Ishikawa (cell line): ENCODE measurements at regions not wholly inside any gene's neighbourhood (a gene's known extent, or its start where the extent isn't known, plus 50 kb on each side); places are given as distances from the start of the nearest gene placed in this dataset.

ENCODE experiments used
- CREB1 ChIP-seq: IDR thresholded peaks from 2 replicates; pipeline ENCODE4 v1.6.1; 2012; ENCODE audit warnings: low read depth
- EP300 ChIP-seq: IDR thresholded peaks from 2 replicates; pipeline ENCODE4 v1.6.1; 2012; ENCODE audit warnings: borderline replicate concordance
- NFIC ChIP-seq: IDR thresholded peaks from 2 replicates; pipeline ENCODE4 v1.6.1; 2012
- RAD21 ChIP-seq: IDR thresholded peaks from 2 replicates; pipeline ENCODE4 v1.6.1; 2012; ENCODE audit warnings: low read depth
- TAF1 ChIP-seq: IDR thresholded peaks from 2 replicates; pipeline ENCODE4 v1.6.1; 2012; ENCODE audit warnings: low read depth, mild to moderate bottlenecking
- YY1 ChIP-seq: IDR thresholded peaks from 2 replicates; pipeline ENCODE4 v1.6.1; 2012; ENCODE audit warnings: low read depth
- ZBTB7A ChIP-seq: IDR thresholded peaks from 2 replicates; pipeline ENCODE4 v1.6.1; 2012; ENCODE audit warnings: low read depth
- TF ChIP-seq, protein P1 (sequence below): IDR thresholded peaks from 2 replicates; pipeline ENCODE4 v1.6.1; 2012
- TF ChIP-seq, protein P2 (sequence below): IDR thresholded peaks from 2 replicates; pipeline ENCODE4 v1.6.1; 2012
- TF ChIP-seq, protein P3 (sequence below): IDR thresholded peaks from 2 replicates; pipeline ENCODE4 v1.6.1; 2012; ENCODE audit warnings: low read depth, mild to moderate bottlenecking

DNA sequence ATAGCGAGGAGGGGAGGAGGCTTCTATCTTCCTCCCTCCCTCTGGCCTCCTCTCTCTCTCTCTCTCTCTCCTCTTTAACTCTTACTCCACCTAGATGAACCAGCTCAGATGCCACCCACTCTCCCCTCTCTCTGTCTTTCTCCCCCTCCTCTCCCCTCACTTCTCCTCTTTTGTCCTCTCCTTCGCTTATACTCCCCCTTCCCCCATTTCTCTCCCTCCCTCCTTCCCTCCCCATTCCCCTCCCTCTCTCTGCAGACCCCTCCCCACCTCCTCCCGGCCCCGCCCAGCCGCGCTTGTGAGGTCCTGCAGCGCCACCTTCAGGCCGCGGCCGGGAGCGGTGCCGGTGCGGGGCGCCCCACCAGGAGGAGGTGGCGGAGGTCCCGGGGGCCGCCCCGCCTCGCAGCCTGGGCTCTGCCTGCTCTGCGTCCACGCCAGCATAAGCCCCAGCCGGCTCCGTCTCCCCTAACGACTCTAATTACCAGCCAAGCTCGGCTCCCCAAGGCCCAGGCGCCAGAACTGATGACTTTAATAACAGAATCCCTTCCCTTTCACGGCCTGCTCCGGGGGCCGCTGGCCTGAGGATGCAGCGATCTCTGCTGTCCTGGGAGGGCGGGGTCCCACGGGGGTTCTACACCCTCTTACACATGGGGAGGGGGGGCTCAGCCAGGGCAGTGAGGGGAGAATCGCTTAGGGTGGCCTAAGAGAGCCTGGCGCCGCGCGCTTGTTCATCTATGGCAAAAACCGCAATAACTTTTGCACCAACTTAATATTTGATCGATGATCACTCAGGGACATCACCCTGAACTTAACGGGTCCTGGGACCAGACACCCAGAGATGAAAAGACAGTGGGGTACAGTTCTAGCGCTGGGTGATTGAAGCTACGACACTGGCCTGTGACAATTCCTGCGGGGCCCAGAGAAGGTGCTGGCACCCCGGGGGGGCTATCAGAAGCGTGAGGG is 637.3 kb downstream of the MATN1 start:
- TF ChIP-seq, protein P1, sequence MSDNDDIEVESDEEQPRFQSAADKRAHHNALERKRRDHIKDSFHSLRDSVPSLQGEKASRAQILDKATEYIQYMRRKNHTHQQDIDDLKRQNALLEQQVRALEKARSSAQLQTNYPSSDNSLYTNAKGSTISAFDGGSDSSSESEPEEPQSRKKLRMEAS = no peak
- TF ChIP-seq NFIC = no peak
- TF ChIP-seq, protein P2, sequence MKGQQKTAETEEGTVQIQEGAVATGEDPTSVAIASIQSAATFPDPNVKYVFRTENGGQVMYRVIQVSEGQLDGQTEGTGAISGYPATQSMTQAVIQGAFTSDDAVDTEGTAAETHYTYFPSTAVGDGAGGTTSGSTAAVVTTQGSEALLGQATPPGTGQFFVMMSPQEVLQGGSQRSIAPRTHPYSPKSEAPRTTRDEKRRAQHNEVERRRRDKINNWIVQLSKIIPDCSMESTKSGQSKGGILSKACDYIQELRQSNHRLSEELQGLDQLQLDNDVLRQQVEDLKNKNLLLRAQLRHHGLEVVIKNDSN = no peak
- no peak for TF ChIP-seq CREB1
- no peak for TF ChIP-seq YY1
- TF ChIP-seq TAF1 = no peak
- TF ChIP-seq EP300 = no peak
- no peak for TF ChIP-seq ZBTB7A
- TF ChIP-seq RAD21 = peak; percentile 46; the same call in 1 of the 2 replicates
- TF ChIP-seq, protein P3, sequence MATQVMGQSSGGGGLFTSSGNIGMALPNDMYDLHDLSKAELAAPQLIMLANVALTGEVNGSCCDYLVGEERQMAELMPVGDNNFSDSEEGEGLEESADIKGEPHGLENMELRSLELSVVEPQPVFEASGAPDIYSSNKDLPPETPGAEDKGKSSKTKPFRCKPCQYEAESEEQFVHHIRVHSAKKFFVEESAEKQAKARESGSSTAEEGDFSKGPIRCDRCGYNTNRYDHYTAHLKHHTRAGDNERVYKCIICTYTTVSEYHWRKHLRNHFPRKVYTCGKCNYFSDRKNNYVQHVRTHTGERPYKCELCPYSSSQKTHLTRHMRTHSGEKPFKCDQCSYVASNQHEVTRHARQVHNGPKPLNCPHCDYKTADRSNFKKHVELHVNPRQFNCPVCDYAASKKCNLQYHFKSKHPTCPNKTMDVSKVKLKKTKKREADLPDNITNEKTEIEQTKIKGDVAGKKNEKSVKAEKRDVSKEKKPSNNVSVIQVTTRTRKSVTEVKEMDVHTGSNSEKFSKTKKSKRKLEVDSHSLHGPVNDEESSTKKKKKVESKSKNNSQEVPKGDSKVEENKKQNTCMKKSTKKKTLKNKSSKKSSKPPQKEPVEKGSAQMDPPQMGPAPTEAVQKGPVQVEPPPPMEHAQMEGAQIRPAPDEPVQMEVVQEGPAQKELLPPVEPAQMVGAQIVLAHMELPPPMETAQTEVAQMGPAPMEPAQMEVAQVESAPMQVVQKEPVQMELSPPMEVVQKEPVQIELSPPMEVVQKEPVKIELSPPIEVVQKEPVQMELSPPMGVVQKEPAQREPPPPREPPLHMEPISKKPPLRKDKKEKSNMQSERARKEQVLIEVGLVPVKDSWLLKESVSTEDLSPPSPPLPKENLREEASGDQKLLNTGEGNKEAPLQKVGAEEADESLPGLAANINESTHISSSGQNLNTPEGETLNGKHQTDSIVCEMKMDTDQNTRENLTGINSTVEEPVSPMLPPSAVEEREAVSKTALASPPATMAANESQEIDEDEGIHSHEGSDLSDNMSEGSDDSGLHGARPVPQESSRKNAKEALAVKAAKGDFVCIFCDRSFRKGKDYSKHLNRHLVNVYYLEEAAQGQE = no peak
